Suprapubic skin (tissue), 4 donors: ENCODE measurements at regions not wholly inside any gene's neighbourhood (a gene's known extent, or its start where the extent isn't known, plus 50 kb on each side); places are given as distances from the start of the nearest gene placed in this dataset.

Source experiments
- DNase-seq, 2 donors: peaks; one replicate each; pipeline ENCODE4 v3.0.0-alpha.2; 2019; ENCODE audit warnings: low spot score in 2 of 2
- H3K27ac ChIP-seq: fragments of 200-600 bp; sonication (generic); one replicate; pipeline ENCODE4 v1.5.1; 2019
- H3K27me3 ChIP-seq: fragments of 200-600 bp; sonication (generic); one replicate; pipeline ENCODE4 v1.5.1; 2019
- H3K36me3 ChIP-seq: fragments of 200-600 bp; sonication (generic); one replicate; pipeline ENCODE4 v1.5.1; 2019
- H3K4me1 ChIP-seq: fragments of 200-600 bp; sonication (generic); one replicate; pipeline ENCODE4 v1.5.1; 2019
- H3K4me3 ChIP-seq: fragments of 200-600 bp; sonication (generic); one replicate; pipeline ENCODE4 v1.5.1; 2019; ENCODE audit warnings: mild to moderate bottlenecking
- H3K9me3 ChIP-seq: fragments of 200-600 bp; sonication (generic); one replicate; pipeline ENCODE4 v1.5.1; 2019
- EP300 ChIP-seq: sonication (generic); formaldehyde crosslinking; IDR thresholded peaks from one replicate; pipeline ENCODE4 v1.6.1; 2017; ENCODE audit warnings: antibody characterized with exemption
- POLR2A ChIP-seq, 2 donors: fragments of 450-650 bp; IDR thresholded peaks; one replicate each; pipeline ENCODE4 v1.6.1; 2017; ENCODE audit warnings: antibody characterized with exemption in 2 of 2, mild to moderate bottlenecking in 2 of 2, moderate library complexity in 2 of 2
- POLR2AphosphoS5 ChIP-seq, 3 donors: sonication (generic); formaldehyde crosslinking; IDR thresholded peaks; one replicate each; pipeline ENCODE4 v1.6.1; 2017; ENCODE audit warnings: antibody characterized with exemption in 3 of 3
- WGBS: methylation state at CpG from one replicate; pipeline ENCODE4 v1.1.5; 2018; 5-methylcytosine and 5-hydroxymethylcytosine counted together
- TF ChIP-seq, protein P1 (sequence below), 2 donors: fragments of 200-600 bp in 1 of 2; fragments of 450-650 bp in 1 of 2; sonication (generic) in 1 of 2; IDR thresholded peaks; one replicate each; pipeline ENCODE4 v1.5.1; 2016 to 2019; ENCODE audit warnings: antibody characterized with exemption in 2 of 2, mild to moderate bottlenecking in 1 of 2, moderate library complexity in 1 of 2

DNA sequence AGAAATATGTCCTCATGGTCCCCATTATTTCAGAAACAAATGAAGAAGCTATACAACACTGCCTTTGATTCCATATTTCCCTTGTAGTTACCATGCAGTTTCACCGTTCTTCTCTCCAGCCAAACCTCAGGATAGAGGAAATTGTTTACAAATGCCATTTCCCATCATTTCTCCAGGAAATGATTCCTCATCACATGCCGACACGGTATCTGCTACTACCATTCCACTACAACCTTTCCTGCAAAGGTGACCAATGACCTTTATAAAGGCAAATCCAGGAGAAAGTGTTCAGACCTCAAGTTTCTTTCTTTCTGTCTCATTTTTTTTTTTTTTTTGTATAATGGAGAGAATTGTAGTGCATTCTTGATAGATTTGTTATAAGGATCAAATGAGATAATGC lies 460.8 kb upstream of the CDH20 start:
- no peak overlapping the region for H3K4me3 ChIP-seq
- peaks cover 3% of the 10 kb centered on the region for H3K4me1 ChIP-seq
- no peaks in the 10 kb centered on the region for H3K36me3 ChIP-seq
- no peak overlapping the region for H3K27ac ChIP-seq
- WGBS, result 92% methylated on average over 3 of the region's 3 CpGs
- no peak for DNase-seq
- H3K9me3 ChIP-seq, result no peaks in the 10 kb centered on the region
- no peaks in the 10 kb centered on the region for H3K27me3 ChIP-seq
- no peak for TF ChIP-seq POLR2A (IDR thresholded peaks at IDR 0.05)
- TF ChIP-seq, protein P1, sequence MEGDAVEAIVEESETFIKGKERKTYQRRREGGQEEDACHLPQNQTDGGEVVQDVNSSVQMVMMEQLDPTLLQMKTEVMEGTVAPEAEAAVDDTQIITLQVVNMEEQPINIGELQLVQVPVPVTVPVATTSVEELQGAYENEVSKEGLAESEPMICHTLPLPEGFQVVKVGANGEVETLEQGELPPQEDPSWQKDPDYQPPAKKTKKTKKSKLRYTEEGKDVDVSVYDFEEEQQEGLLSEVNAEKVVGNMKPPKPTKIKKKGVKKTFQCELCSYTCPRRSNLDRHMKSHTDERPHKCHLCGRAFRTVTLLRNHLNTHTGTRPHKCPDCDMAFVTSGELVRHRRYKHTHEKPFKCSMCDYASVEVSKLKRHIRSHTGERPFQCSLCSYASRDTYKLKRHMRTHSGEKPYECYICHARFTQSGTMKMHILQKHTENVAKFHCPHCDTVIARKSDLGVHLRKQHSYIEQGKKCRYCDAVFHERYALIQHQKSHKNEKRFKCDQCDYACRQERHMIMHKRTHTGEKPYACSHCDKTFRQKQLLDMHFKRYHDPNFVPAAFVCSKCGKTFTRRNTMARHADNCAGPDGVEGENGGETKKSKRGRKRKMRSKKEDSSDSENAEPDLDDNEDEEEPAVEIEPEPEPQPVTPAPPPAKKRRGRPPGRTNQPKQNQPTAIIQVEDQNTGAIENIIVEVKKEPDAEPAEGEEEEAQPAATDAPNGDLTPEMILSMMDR (IDR thresholded peaks at IDR 0.05), result no peak
- TF ChIP-seq EP300, result no peak
- TF ChIP-seq POLR2AphosphoS5 (IDR thresholded peaks at IDR 0.05), result no peak

DNA sequence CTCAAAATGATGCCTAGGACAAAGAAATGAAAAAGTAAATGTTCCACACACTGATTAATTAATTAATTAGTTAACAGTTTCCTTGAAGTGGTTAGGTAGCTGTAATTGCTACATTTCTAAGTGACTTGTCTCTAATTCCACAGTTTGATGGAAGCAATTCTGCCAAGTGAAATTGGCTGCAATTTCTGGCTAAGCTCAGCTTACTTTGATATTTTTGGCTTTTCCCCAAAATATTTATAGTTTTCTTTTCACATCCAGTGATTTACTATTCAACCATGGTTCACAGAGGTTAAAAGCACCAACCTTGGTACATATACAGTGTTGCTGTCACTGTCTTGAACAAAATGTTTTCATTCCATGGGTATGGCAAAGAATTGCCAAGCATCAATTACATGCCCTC lies 459.5 kb upstream of the CDH20 start:
- no peak overlapping the region for H3K27ac ChIP-seq
- H3K36me3 ChIP-seq, result no peaks in the 10 kb centered on the region
- no peaks in the 10 kb centered on the region for H3K9me3 ChIP-seq
- TF ChIP-seq POLR2A (IDR thresholded peaks at IDR 0.05) (no peak), EP300 (no peak), POLR2AphosphoS5 (IDR thresholded peaks at IDR 0.05) (no peak)
- TF ChIP-seq, protein P1 (IDR thresholded peaks at IDR 0.05), result no peak
- H3K27me3 ChIP-seq, result no peaks in the 10 kb centered on the region
- no peak overlapping the region for H3K4me3 ChIP-seq
- H3K4me1 ChIP-seq, result peaks cover 3% of the 10 kb centered on the region
- no peak for DNase-seq

DNA sequence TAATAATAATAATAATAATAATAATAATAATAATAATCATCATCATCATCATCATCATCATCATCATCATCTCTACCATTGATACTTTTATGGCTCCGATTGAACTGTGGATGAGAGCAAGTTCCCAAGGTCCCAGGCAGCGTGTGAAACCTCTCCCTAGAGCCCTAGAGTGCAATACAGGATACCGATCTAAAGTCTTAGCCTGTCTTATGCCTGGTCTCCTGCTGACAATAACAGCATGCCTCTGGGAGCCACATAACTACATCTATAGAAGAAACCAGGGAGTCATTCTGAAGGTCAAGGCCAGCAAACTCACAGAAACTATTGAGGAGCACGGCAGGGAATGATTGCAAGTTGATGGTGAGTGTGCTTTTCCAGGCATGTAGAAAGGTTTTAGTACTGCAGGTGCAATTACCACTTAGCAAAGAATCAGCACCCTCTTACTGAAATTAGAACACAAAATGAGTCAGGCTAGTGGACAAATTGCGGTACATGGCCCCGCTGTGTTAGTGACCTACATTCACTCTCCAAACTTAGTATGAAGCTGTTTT lies 457.2 kb upstream of the CDH20 start:
- H3K4me3 ChIP-seq, result no peak overlapping the region
- no peak overlapping the region for H3K27ac ChIP-seq
- 92% methylated on average over 6 of the region's 6 CpGs for WGBS

DNA sequence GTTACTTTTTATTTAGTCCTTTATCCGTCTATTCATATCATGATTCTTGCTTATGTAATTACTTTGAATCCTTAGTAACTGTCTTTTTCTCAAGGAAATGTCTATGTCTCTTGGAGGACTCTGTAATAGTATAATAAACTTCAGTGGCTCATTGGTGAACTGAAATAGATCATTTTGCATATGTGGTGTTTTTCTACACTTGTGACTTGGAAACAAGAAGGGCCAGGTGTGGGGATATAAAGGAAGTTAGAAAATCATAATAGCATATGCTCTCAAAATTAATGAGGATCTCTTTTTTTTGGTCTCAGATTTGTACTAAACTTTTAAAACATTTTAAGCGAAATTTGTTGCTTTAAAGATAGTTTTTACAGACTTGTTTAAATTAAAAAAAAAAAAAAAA lies 453.0 kb upstream of the CDH20 start:
- TF ChIP-seq POLR2AphosphoS5 (IDR thresholded peaks at IDR 0.05), result no peak
- TF ChIP-seq POLR2A (IDR thresholded peaks at IDR 0.05), result no peak
- TF ChIP-seq, protein P1 (IDR thresholded peaks at IDR 0.05), result no peak
- no peak for TF ChIP-seq EP300
- DNase-seq, result no peak
- WGBS, result 53% methylated on average over 2 of the region's 2 CpGs
- H3K4me1 ChIP-seq, result no peaks in the 10 kb centered on the region
- no peak overlapping the region for H3K27ac ChIP-seq
- H3K9me3 ChIP-seq, result no peaks in the 10 kb centered on the region
- H3K27me3 ChIP-seq, result no peaks in the 10 kb centered on the region
- no peak overlapping the region for H3K4me3 ChIP-seq
- no peaks in the 10 kb centered on the region for H3K36me3 ChIP-seq

More for the DNA sequence above, 457.2 kb upstream of the CDH20 start:
- Histone ChIP-seq H3K9me3 (no peaks in the 10 kb centered on the region), H3K4me1 (no peaks in the 10 kb centered on the region), H3K27me3 (no peaks in the 10 kb centered on the region), H3K36me3 (no peaks in the 10 kb centered on the region)
- no peak for TF ChIP-seq EP300
- DNase-seq, result no peak

DNA sequence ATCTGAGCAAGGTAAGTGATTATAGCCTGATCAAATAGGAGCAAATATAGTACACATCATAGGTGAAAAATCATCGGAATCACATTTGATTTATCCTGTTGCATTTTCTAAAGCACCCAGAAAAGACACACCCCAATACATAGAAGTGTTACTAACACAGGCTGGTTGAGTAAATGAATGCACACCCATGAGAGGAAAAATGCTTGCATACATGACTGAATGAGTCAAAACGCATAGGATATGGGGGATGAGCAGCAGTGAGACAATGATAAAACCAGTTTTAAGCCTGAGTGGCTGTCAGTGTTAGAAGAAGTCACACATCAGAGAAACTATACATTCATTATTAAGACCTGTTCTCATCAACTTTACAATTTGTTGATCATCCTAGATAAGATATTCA lies 449.6 kb upstream of the CDH20 start:
- DNase-seq, result no peak
- H3K27ac ChIP-seq, result no peak overlapping the region
- no peak overlapping the region for H3K4me3 ChIP-seq
- H3K4me1 ChIP-seq, result no peaks in the 10 kb centered on the region
- no peaks in the 10 kb centered on the region for H3K27me3 ChIP-seq
- 85% methylated on average over 2 of the region's 2 CpGs for WGBS
- H3K36me3 ChIP-seq, result no peaks in the 10 kb centered on the region
- TF ChIP-seq, protein P1 (IDR thresholded peaks at IDR 0.05), result no peak
- TF ChIP-seq POLR2A (IDR thresholded peaks at IDR 0.05) (no peak), POLR2AphosphoS5 (IDR thresholded peaks at IDR 0.05) (no peak), EP300 (no peak)
- H3K9me3 ChIP-seq, result no peaks in the 10 kb centered on the region

DNA sequence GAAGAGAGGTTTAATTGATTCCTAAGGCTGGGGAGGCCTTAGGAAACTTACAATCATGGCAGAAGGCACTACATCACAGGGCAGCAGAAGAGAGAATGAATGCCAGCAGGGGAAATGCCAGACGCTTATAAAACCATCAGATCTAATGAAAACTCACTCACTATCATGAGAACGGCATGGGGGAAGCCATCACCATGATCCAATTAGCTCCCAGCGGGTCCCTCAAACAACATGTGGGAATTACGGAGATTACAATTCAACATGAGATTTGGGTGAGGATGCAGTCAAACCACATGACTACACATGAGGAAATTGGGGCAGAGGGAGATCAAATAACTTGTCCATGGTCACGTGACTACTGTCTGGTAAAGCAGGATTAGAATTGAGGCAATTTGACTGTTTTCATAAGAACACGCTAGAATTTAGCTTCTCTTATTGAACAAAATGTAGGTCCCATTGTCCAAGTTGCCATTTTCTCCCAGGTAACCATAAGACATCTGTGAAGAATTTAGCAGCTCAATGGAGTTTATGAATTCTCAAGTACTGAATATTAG lies 445.1 kb upstream of the CDH20 start:
- no peak for DNase-seq
- Histone ChIP-seq H3K9me3 (no peaks in the 10 kb centered on the region), H3K27me3 (no peaks in the 10 kb centered on the region), H3K27ac (no peak overlapping the region), H3K4me3 (no peak overlapping the region), H3K4me1 (peaks cover 9% of the 10 kb centered on the region), H3K36me3 (no peaks in the 10 kb centered on the region)
- TF ChIP-seq EP300, result no peak
- TF ChIP-seq POLR2AphosphoS5 (IDR thresholded peaks at IDR 0.05), result no peak
- no peak for TF ChIP-seq POLR2A (IDR thresholded peaks at IDR 0.05)
- TF ChIP-seq, protein P1 (IDR thresholded peaks at IDR 0.05), result no peak
- 98% methylated on average over 6 of the region's 6 CpGs for WGBS
